ENCODE measurements at regions not wholly inside any gene's neighbourhood (a gene's known extent, or its start where the extent isn't known, plus 50 kb on each side); places are given as distances from the start of the nearest gene placed in this dataset.

DNA sequence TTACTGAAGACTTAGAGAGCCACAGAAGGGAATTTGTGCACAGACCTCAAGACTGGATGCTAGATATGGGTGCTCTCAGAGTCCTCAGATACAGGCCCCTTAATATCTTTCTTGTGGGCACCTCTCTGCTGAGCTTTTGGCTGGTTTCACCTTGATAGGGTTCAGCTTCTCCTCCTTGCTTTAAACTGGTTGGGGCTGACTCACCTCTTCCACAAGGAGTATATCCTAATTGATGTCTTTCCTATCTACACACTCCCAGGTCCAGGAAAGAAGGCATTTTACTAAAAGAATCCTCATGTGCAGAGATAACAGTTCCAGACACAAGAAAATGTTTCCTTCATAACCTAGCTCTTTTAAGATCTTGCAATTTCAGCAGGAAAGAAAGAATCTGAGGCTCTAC is 284.4 kb downstream of the NDFIP2 start:
- no peaks in the 10 kb centered on the region for H3K36me3 Mint-ChIP-seq
- no peak overlapping the region for H3K27ac Mint-ChIP-seq
- no peak overlapping the region for H3K4me3 Mint-ChIP-seq
- no peaks in the 10 kb centered on the region for H3K27me3 Mint-ChIP-seq
- peaks cover 3% of the 10 kb centered on the region for H3K9me3 Mint-ChIP-seq (ENCODE audit: low read depth)
- no peaks in the 10 kb centered on the region for H3K4me1 Mint-ChIP-seq (ENCODE audit: low read depth)

GRCh38 chr13:79749984-79750551 is 269.1 kb downstream of the NDFIP2 start:
- Mint-ChIP-seq H3K4me3 (no peak overlapping the region), H3K36me3 (no peaks in the 10 kb centered on the region), H3K9me3 (ENCODE audit: low read depth) (no peaks in the 10 kb centered on the region), H3K27ac (no peak overlapping the region), H3K4me1 (ENCODE audit: low read depth) (no peaks in the 10 kb centered on the region), H3K27me3 (peaks cover 2% of the 10 kb centered on the region)

DNA sequence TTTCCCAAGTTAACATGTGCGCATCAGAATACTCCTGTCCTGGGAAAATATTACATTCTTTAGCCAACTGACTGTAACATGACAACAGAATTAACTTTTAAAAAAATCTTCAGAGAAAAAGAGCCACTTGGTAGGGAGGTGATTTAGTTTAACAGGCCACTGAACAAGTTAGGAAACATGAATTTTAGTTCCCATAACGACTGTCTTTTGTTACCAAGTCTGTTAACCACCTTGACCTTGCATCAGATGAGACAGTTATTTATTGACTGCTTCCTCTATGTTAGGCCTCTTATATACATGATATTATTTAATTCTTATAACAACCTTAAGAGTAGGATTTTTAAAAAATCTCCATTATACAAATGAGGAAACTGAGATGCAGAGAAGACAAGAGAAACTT is 268.6 kb downstream of the NDFIP2 start:
- H3K36me3 Mint-ChIP-seq: no peaks in the 10 kb centered on the region
- H3K4me1 Mint-ChIP-seq (ENCODE audit: low read depth): no peaks in the 10 kb centered on the region
- H3K9me3 Mint-ChIP-seq (ENCODE audit: low read depth): no peaks in the 10 kb centered on the region

GRCh38 chr13:79745081-79745480 is 264.1 kb downstream of the NDFIP2 start:
- Mint-ChIP-seq H3K9me3 (ENCODE audit: low read depth) (no peaks in the 10 kb centered on the region), H3K27ac (no peak overlapping the region), H3K27me3 (peaks cover 2% of the 10 kb centered on the region), H3K4me1 (ENCODE audit: low read depth) (no peaks in the 10 kb centered on the region), H3K4me3 (no peak overlapping the region), H3K36me3 (no peaks in the 10 kb centered on the region)

More for the DNA sequence above, 268.6 kb downstream of the NDFIP2 start:
- H3K4me3 Mint-ChIP-seq: no peak overlapping the region
- peaks cover 2% of the 10 kb centered on the region for H3K27me3 Mint-ChIP-seq
- H3K27ac Mint-ChIP-seq: no peak overlapping the region

DNA sequence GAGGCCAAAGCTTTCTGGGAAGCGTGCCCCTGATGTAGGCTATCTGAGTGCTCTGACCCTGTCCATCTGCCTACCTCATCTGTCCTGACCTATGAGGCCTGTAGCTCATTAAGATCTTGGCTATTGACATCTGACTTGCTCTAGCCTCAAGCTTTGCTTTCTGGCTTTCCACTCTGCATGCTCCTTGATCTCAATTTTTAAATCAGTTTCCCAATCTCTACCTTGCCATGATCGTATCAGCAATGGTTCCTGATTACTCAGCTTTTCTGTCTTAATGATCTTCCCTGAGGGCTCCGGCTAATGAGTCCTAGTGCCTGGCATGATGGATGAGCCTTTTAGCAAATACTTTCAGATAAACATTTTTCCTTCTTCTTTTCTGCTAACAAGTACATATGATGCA is 262.0 kb downstream of the NDFIP2 start:
- Mint-ChIP-seq H3K4me3 (no peak overlapping the region), H3K9me3 (ENCODE audit: low read depth) (no peaks in the 10 kb centered on the region), H3K4me1 (ENCODE audit: low read depth) (no peaks in the 10 kb centered on the region), H3K27me3 (peaks cover 2% of the 10 kb centered on the region), H3K36me3 (no peaks in the 10 kb centered on the region), H3K27ac (no peak overlapping the region)

GRCh38 chr13:79740991-79741390 is 260.0 kb downstream of the NDFIP2 start:
- Mint-ChIP-seq H3K4me3 (no peak overlapping the region), H3K9me3 (ENCODE audit: low read depth) (no peaks in the 10 kb centered on the region), H3K4me1 (ENCODE audit: low read depth) (no peaks in the 10 kb centered on the region), H3K27me3 (no peaks in the 10 kb centered on the region), H3K27ac (no peak overlapping the region), H3K36me3 (no peaks in the 10 kb centered on the region)

DNA sequence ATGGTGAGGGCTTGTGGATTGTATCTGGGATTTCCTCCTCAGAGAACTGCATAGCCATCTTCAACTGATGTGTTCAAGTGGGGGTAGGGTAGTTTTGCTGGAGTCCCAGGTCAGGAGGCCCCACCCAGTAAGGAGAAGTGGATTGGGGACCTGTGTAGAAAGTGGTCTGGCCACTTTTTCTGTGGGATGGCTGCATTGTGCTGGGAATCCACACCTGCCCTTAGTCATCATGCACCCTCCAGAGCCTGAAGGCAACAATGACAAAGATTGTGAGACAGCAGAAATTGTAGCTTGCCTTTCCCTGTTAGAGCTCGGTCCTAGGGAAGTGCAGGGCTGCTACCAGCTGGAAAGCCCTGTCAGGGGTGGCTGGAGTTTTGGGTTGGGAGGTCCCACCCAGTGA is 255.4 kb downstream of the NDFIP2 start:
- no peaks in the 10 kb centered on the region for H3K4me1 Mint-ChIP-seq (ENCODE audit: low read depth)
- H3K36me3 Mint-ChIP-seq: no peaks in the 10 kb centered on the region
- no peaks in the 10 kb centered on the region for H3K27me3 Mint-ChIP-seq
- H3K4me3 Mint-ChIP-seq: no peak overlapping the region
- no peaks in the 10 kb centered on the region for H3K9me3 Mint-ChIP-seq (ENCODE audit: low read depth)
- H3K27ac Mint-ChIP-seq: no peak overlapping the region

DNA sequence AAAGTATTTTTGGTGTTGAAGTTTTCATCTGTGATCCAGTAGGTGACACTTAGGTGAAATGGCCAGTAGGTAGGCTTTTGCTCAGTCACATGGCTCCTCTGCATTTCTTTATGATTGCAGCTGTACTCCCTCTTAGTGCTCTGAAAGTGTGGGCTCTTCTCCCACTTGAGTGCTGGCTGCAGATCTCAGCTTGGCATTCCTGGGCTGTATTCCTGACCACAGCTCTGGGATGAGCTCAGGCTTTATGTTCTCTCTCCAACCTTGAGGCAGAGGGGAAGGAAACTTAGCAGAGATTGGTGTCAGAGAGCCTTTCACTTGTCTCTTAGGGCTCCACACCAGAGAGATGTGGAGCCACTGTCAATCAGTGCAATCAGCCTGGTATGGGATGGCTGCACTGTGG is 254.3 kb downstream of the NDFIP2 start:
- H3K4me3 Mint-ChIP-seq: no peak overlapping the region
- H3K9me3 Mint-ChIP-seq (ENCODE audit: low read depth): no peaks in the 10 kb centered on the region
- H3K27ac Mint-ChIP-seq: no peak overlapping the region
- H3K27me3 Mint-ChIP-seq: no peaks in the 10 kb centered on the region
- no peaks in the 10 kb centered on the region for H3K36me3 Mint-ChIP-seq
- H3K4me1 Mint-ChIP-seq (ENCODE audit: low read depth): no peaks in the 10 kb centered on the region

DNA sequence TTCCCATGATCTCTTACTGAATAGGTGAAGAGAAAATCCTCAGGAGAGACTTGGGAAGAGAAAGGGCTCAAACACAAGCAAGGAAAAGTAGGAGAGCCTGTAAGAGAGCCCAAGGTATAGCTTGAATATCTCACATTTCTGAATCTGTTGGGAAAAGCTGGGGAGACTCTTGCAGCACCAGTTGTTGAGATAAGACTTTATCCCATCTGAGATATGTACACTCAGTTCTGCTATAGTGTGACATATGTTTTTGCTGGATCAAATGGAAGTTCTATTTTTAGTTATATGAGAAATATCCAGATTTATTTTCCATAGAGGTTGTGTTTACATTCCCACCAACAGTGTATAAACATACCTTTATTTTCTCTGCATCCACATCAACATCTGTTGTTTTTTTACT is 246.1 kb downstream of the NDFIP2 start:
- Mint-ChIP-seq H3K36me3 (no peaks in the 10 kb centered on the region), H3K9me3 (ENCODE audit: low read depth) (no peaks in the 10 kb centered on the region), H3K27me3 (no peaks in the 10 kb centered on the region), H3K4me1 (ENCODE audit: low read depth) (no peaks in the 10 kb centered on the region), H3K27ac (no peak overlapping the region), H3K4me3 (no peak overlapping the region)

DNA sequence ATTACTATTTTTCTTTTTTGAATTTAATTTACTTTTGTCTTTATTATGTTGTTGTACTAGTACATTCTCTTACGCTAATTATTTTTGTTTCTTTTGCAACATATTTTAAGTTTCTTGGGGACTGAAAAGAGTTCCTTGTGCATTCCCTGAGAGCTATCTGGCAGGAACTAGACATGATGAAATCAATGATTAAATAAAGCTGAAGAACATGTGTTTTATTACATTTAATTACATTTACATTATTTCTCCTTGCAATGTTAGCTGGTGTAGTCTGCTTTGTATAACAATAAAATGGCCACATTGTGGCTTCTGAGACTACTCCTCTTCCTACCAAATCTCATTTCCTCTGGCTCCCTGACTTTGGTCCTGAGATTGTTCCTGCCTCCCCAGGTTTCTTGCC is 244.9 kb downstream of the NDFIP2 start:
- no peaks in the 10 kb centered on the region for H3K4me1 Mint-ChIP-seq (ENCODE audit: low read depth)
- no peaks in the 10 kb centered on the region for H3K27me3 Mint-ChIP-seq
- H3K4me3 Mint-ChIP-seq: no peak overlapping the region
- no peak overlapping the region for H3K27ac Mint-ChIP-seq
- no peaks in the 10 kb centered on the region for H3K36me3 Mint-ChIP-seq
- no peaks in the 10 kb centered on the region for H3K9me3 Mint-ChIP-seq (ENCODE audit: low read depth)

DNA sequence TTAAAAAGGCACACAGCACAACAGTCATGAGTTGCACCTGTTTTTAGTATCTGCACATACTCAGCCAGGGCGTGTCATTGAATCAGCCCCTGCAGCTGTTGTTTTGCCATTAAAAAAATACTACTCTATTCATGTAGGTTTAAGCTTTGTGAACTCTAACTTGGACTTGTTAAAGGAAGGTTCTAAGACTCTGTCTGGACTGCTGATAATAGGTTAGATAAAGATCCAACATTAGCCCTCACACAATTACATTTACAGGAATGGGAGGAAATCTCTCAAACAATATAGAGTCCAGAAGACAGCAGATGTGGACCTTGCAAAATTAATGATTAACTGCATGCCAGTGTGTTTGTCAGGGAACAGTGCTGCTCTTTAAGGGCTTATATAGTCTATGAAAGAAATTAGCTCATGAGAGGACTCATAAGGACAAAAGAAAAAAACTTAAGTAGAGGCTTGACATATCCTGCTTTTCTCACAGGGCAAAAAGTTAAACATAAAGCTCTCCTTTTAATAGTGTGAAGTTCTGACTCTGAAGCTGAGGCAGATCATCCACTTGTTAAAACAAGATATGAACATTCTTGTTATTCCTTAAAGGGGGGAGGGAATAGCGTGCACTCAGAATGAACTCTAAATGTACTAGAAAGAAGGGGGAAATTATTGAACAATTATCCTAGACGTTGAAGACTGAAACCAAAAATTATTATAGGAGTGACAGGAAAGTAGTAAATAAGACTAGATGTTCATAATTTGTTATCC is 243.6 kb downstream of the NDFIP2 start:
- Mint-ChIP-seq H3K27ac (no peak overlapping the region), H3K36me3 (no peaks in the 10 kb centered on the region), H3K4me1 (ENCODE audit: low read depth) (no peaks in the 10 kb centered on the region), H3K27me3 (no peaks in the 10 kb centered on the region), H3K9me3 (ENCODE audit: low read depth) (no peaks in the 10 kb centered on the region), H3K4me3 (no peak overlapping the region)

DNA sequence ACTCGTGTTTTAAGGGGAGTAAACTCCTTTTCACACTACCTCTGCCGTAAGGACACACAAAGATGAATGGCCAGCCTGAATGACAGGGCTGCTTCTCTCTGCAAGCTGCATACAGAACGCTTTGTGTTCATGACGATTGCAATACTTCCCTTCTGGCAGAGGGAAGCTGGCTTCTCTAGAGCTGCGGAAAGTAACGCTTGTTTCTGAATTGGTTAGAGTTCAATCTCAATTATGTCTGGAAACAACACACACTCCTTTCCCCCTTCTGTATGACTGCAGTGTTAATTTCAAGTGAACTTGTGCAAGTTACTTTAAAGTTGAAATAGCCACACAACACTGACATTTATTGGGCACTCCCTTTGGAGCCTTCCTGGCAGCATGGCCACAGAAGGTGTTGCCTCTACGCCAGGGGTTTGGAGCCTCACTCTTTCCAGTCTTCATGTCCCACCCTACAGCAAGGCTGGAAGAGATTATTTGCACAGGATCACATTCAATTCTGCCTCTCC is 242.6 kb downstream of the NDFIP2 start:
- Mint-ChIP-seq H3K4me1 (ENCODE audit: low read depth) (no peaks in the 10 kb centered on the region), H3K27ac (no peak overlapping the region), H3K4me3 (no peak overlapping the region), H3K36me3 (no peaks in the 10 kb centered on the region), H3K27me3 (no peaks in the 10 kb centered on the region), H3K9me3 (ENCODE audit: low read depth) (no peaks in the 10 kb centered on the region)

DNA sequence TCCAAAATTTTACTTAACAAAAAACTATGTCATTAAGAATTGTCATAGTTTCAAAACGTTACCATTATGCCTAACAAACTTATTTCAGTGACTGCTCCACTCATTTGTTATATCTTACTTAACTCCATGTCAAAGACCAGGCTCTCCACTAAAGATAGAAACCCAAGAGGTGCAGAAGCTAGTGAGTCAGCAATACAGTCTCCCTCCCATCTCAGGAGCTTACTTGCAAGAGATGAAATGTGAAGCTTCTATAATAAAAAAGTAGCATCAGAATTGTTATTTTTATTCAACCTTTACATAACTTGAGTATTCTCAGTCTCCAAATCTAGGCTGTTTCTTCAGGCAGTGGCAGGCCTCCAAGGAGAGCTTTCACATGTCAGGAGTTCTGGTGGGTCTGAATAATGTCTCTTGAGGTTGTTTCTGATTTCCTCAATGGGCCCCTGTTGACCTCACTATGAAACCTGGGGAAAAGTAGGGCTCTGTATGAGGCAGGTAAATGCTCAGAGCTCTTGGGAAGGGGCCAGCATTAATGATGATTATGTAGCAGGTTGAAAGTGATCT is 242.0 kb downstream of the NDFIP2 start:
- no peak overlapping the region for H3K4me3 Mint-ChIP-seq
- H3K27ac Mint-ChIP-seq: no peak overlapping the region
- H3K27me3 Mint-ChIP-seq: no peaks in the 10 kb centered on the region
- no peaks in the 10 kb centered on the region for H3K4me1 Mint-ChIP-seq (ENCODE audit: low read depth)
- H3K36me3 Mint-ChIP-seq: no peaks in the 10 kb centered on the region
- H3K9me3 Mint-ChIP-seq (ENCODE audit: low read depth): no peaks in the 10 kb centered on the region

DNA sequence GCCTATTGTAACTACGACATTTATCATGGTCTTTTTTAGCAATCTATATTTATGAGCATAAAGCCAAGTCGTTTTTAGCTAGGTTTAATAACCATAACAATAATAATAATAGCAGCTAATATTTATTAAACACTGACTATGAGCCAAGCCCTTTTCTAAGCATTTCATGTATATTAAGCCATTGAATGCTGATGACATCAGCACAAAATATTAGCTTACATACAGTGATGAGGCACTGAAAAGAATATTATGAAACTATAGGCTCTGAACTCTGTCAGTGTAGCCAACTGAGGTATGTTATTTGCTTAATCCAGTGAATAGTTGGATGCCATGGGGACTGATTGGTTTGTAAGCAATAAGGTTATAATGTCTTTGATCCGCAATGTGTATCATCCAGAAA is 235.2 kb downstream of the NDFIP2 start:
- H3K36me3 Mint-ChIP-seq: no peaks in the 10 kb centered on the region
- peaks cover 6% of the 10 kb centered on the region for H3K27me3 Mint-ChIP-seq
- H3K27ac Mint-ChIP-seq: no peak overlapping the region
- H3K4me1 Mint-ChIP-seq (ENCODE audit: low read depth): no peaks in the 10 kb centered on the region
- no peaks in the 10 kb centered on the region for H3K9me3 Mint-ChIP-seq (ENCODE audit: low read depth)
- H3K4me3 Mint-ChIP-seq: no peak overlapping the region

GRCh38 chr13:79711631-79712030 is 230.7 kb downstream of the NDFIP2 start:
- H3K9me3 Mint-ChIP-seq (ENCODE audit: low read depth): no peaks in the 10 kb centered on the region
- no peaks in the 10 kb centered on the region for H3K4me1 Mint-ChIP-seq (ENCODE audit: low read depth)
- H3K27me3 Mint-ChIP-seq: peaks cover 6% of the 10 kb centered on the region
- H3K4me3 Mint-ChIP-seq: no peak overlapping the region
- no peak overlapping the region for H3K27ac Mint-ChIP-seq
- H3K36me3 Mint-ChIP-seq: no peaks in the 10 kb centered on the region

- Mint-ChIP-seq H3K36me3 (no peaks in the 10 kb centered on the region), H3K9me3 (ENCODE audit: low read depth) (no peaks in the 10 kb centered on the region), H3K4me3 (no peak overlapping the region), H3K27ac (no peak overlapping the region), H3K4me1 (ENCODE audit: low read depth) (no peaks in the 10 kb centered on the region), H3K27me3 (peaks cover 6% of the 10 kb centered on the region)
Measured at GRCh38 chr13:79710376-79710775, 229.4 kb downstream of the NDFIP2 start.

All from activated naive CD8-positive, alpha-beta T cell (primary cell).